AG08395 (cell line): ENCODE measurements at regions not wholly inside any gene's neighbourhood (a gene's known extent, or its start where the extent isn't known, plus 50 kb on each side); places are given as distances from the start of the nearest gene placed in this dataset.

Source experiments
- DNase-seq: peaks from one replicate; pipeline ENCODE4 v3.0.0; 2012; ENCODE audit warnings: mixed read lengths, low spot score

GRCh38 chr6:40312213-40313015, 274.8 kb downstream of the LRFN2 start:
- DNase-seq, result peak; percentile 24

GRCh38 chr6:40308533-40309306, 278.4 kb downstream of the LRFN2 start:
- peak; percentile 69 for DNase-seq

GRCh38 chr6:40307712-40308111, 279.5 kb downstream of the LRFN2 start:
- DNase-seq, result no peak

GRCh38 chr6:40302856-40303454, 284.2 kb downstream of the LRFN2 start:
- DNase-seq, result no peak

GRCh38 chr6:40299681-40300080, 287.5 kb downstream of the LRFN2 start:
- no peak for DNase-seq

- DNase-seq, result no peak
These were observed 289.0 kb downstream of the LRFN2 start for GRCh38 chr6:40298207-40298606.

GRCh38 chr6:40295251-40295950, 291.8 kb downstream of the LRFN2 start:
- no peak for DNase-seq

GRCh38 chr6:40293460-40294185, 293.5 kb downstream of the LRFN2 start:
- DNase-seq, result no peak

- DNase-seq, result no peak
These were observed 294.1 kb downstream of the LRFN2 start for GRCh38 chr6:40293060-40293459.

- no peak for DNase-seq
These were observed 296.3 kb downstream of the LRFN2 start for GRCh38 chr6:40290816-40291215.

- DNase-seq, result no peak
These were observed 298.2 kb downstream of the LRFN2 start for GRCh38 chr6:40288919-40289318.

GRCh38 chr6:40287296-40287850, 299.8 kb downstream of the LRFN2 start:
- DNase-seq, result no peak

- no peak for DNase-seq
These were observed 300.4 kb downstream of the LRFN2 start for GRCh38 chr6:40286721-40287120.

GRCh38 chr6:40285996-40286395, 301.2 kb downstream of the LRFN2 start:
- no peak for DNase-seq

- no peak for DNase-seq
These were observed 301.6 kb downstream of the LRFN2 start for GRCh38 chr6:40285535-40285934.

- no peak for DNase-seq
These were observed 304.2 kb downstream of the LRFN2 start for GRCh38 chr6:40282986-40283385.

GRCh38 chr6:40281402-40281801, 305.8 kb downstream of the LRFN2 start:
- DNase-seq, result no peak

- DNase-seq, result no peak
These were observed 306.9 kb downstream of the LRFN2 start for GRCh38 chr6:40280231-40280630.

GRCh38 chr6:40276141-40276540, 311.0 kb downstream of the LRFN2 start:
- no peak for DNase-seq

GRCh38 chr6:40274058-40274457, 313.1 kb downstream of the LRFN2 start:
- no peak for DNase-seq

GRCh38 chr6:40268614-40269013, 318.6 kb downstream of the LRFN2 start:
- no peak for DNase-seq
